Sigmoid colon (tissue), 6 donors: ENCODE measurements at regions not wholly inside any gene's neighbourhood (a gene's known extent, or its start where the extent isn't known, plus 50 kb on each side); places are given as distances from the start of the nearest gene placed in this dataset.

ENCODE experiments used
- DNase-seq: peaks from one replicate; pipeline ENCODE4 v3.0.0-alpha.2; 2019
- H3K27ac ChIP-seq, 4 donors: fragments of 200-600 bp; sonication (generic); one replicate each; pipeline ENCODE4 v1.5.1; 2016 to 2019; ENCODE audit warnings: mild to moderate bottlenecking in 1 of 4
- H3K27me3 ChIP-seq, 3 donors: fragments of 200-600 bp; sonication (generic); one replicate each; pipeline ENCODE4 v1.5.1; 2019; ENCODE audit warnings: mild to moderate bottlenecking in 1 of 3
- H3K36me3 ChIP-seq, 4 donors: fragments of 200-600 bp; sonication (generic); one replicate each; pipeline ENCODE4 v1.5.1; 2016 to 2019
- H3K4me1 ChIP-seq, 4 donors: fragments of 200-600 bp; sonication (generic); one replicate each; pipeline ENCODE4 v1.5.1; 2017 to 2019
- H3K4me3 ChIP-seq, 4 donors: fragments of 200-600 bp; sonication (generic); one replicate each; pipeline ENCODE4 v1.5.1; 2017 to 2019; ENCODE audit warnings: mild to moderate bottlenecking in 2 of 4, moderate library complexity in 1 of 4
- H3K9me3 ChIP-seq, 4 donors: fragments of 200-600 bp in 3 of 4; sonication (generic) in 3 of 4; one replicate each; pipeline versions ENCODE4 v1.5.1 to v1.6.1; 2013 to 2019
- EP300 ChIP-seq, 4 donors: sonication (generic); formaldehyde crosslinking; IDR thresholded peaks; one replicate each; pipeline ENCODE4 v1.6.1; 2017; ENCODE audit warnings: antibody characterized with exemption in 4 of 4
- POLR2A ChIP-seq, 2 donors: fragments of 450-650 bp; IDR thresholded peaks; one replicate each; pipeline ENCODE4 v1.6.1; 2016; ENCODE audit warnings: antibody characterized with exemption in 2 of 2, mild to moderate bottlenecking in 2 of 2, moderate library complexity in 2 of 2
- POLR2AphosphoS5 ChIP-seq, 4 donors: sonication (generic); formaldehyde crosslinking; IDR thresholded peaks; one replicate each; pipeline ENCODE4 v1.6.1; 2017; ENCODE audit warnings: antibody characterized with exemption in 4 of 4
- WGBS, 2 donors: extraction: QIAGEN DNeasy Blood & Tissue Kit; methylation state at CpG; one replicate each; pipeline ENCODE4 v1.1.7; 2013; 5-methylcytosine and 5-hydroxymethylcytosine counted together
- intact Hi-C: fragments of 100-400 bp; cut with DNase I; formaldehyde crosslinking; loops from one replicate; pipeline ENCODE4 v1.15.1; 2023
- TF ChIP-seq, protein P1 (sequence below), 4 experiments: fragments of 450-650 bp in 3 of 4; fragments of 200-600 bp in 1 of 4; IDR thresholded peaks; one replicate each; pipeline ENCODE4 v1.5.1; 2016 to 2019; ENCODE audit warnings: antibody characterized with exemption in 4 of 4, mild to moderate bottlenecking in 3 of 4, moderate library complexity in 2 of 4
- donor health status: healthy with polysubstance abuse.
- donor health status: healthy.

DNA sequence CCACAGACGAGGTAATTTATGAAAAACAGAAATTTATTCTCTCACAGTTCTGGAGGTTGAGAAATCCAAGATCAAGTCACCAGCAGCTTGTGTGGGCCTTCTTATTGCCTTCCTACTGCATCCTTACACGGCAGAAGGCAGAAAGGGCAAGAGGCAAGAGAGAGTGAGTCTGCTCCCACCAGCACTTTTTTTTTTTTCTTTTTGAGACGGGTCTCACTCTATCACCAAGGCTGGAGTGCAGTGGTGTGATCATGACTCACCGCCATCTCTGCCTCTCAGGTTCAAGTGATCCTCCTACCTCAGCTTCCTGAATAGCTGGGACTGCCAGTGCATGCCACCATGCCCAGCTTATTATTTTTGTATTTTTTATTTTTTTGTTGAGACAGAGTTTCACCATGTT lies 78.5 kb upstream of the HK2 start:
- no peak for DNase-seq
- intact Hi-C loops, result no loop called here
- Histone ChIP-seq H3K36me3 (no peaks in the 10 kb centered on the region), H3K27me3 (no peaks in the 10 kb centered on the region), H3K4me1 (no peaks in the 10 kb centered on the region), H3K27ac (no peak overlapping the region), H3K9me3 (peaks cover 0 to 11% (median 2%) of the 10 kb centered on the region in 4 donors), H3K4me3 (no peak overlapping the region)
- 90 to 97% methylated on average over 4 of the region's 4 CpGs for WGBS, 2 donors
- TF ChIP-seq EP300 (IDR thresholded peaks at IDR 0.05), result no peak
- TF ChIP-seq POLR2AphosphoS5 (IDR thresholded peaks at IDR 0.05), result no peak

DNA sequence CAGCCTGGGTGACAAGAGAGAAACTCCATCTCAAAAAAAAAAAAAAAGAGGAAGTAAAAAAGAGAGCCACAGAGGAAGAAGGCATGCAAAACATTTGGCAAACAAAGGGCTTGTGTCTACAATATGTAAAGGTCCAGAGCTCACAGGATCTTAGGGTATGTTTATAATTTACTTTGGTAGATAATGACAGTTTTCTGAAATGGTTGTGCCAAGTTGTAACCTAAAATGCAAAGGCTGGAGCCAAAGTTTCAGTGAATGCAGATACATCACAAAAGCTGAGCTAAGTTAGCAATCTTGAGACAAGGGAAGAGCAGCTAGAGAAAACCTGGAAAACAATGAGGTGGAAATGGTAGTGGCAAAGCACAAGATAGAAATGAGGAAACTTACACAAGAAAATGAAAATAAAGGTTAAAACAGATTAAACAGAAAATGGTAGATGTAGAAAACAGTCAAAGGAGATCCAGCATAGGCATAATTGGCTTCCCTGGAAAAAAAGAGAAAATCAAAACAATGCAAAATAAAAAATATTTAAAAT lies 77.5 kb upstream of the HK2 start:
- no peaks in the 10 kb centered on the region for H3K27me3 ChIP-seq
- peaks cover 0 to 11% (median 2%) of the 10 kb centered on the region in 4 donors for H3K9me3 ChIP-seq
- intact Hi-C loops, result no loop called here
- H3K36me3 ChIP-seq, result no peaks in the 10 kb centered on the region
- no peak overlapping the region for H3K4me3 ChIP-seq
- TF ChIP-seq, protein P1, sequence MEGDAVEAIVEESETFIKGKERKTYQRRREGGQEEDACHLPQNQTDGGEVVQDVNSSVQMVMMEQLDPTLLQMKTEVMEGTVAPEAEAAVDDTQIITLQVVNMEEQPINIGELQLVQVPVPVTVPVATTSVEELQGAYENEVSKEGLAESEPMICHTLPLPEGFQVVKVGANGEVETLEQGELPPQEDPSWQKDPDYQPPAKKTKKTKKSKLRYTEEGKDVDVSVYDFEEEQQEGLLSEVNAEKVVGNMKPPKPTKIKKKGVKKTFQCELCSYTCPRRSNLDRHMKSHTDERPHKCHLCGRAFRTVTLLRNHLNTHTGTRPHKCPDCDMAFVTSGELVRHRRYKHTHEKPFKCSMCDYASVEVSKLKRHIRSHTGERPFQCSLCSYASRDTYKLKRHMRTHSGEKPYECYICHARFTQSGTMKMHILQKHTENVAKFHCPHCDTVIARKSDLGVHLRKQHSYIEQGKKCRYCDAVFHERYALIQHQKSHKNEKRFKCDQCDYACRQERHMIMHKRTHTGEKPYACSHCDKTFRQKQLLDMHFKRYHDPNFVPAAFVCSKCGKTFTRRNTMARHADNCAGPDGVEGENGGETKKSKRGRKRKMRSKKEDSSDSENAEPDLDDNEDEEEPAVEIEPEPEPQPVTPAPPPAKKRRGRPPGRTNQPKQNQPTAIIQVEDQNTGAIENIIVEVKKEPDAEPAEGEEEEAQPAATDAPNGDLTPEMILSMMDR (IDR thresholded peaks at IDR 0.05), result no peak
- no peak for TF ChIP-seq POLR2A (IDR thresholded peaks at IDR 0.05)
- TF ChIP-seq POLR2AphosphoS5 (IDR thresholded peaks at IDR 0.05), result no peak
- TF ChIP-seq EP300 (IDR thresholded peaks at IDR 0.05), result no peak
- no peak for DNase-seq
- no peak overlapping the region for H3K27ac ChIP-seq
- H3K4me1 ChIP-seq, result no peaks in the 10 kb centered on the region

DNA sequence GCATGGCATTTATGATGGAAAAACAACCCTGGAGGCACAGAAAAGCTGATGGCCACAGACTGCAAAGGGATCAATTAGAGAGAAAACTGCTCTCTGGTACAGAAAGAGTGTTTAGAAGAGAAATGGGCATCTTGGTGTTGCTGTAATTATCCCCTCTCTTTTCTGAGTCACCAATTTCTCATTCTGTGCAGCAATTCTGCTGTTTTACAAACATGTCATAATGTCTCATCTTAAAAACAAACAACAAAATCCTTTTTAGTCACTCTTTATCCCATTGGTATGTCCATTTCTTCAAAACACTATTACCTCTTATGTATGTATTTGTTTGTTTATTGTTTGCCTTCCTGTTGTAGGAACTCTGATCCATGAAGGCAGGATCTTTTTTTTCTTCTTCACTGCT lies 73.9 kb upstream of the HK2 start:
- Histone ChIP-seq H3K36me3 (no peaks in the 10 kb centered on the region), H3K9me3 (peaks cover 0 to 11% (median 2%) of the 10 kb centered on the region in 4 donors), H3K27me3 (no peaks in the 10 kb centered on the region), H3K27ac (no peak overlapping the region), H3K4me1 (no peaks in the 10 kb centered on the region), H3K4me3 (no peak overlapping the region)
- DNase-seq, result no peak
- intact Hi-C loops, result no loop called here
- TF ChIP-seq POLR2A (IDR thresholded peaks at IDR 0.05) (no peak), EP300 (IDR thresholded peaks at IDR 0.05) (no peak)
- TF ChIP-seq, protein P1 (IDR thresholded peaks at IDR 0.05), result no peak

DNA sequence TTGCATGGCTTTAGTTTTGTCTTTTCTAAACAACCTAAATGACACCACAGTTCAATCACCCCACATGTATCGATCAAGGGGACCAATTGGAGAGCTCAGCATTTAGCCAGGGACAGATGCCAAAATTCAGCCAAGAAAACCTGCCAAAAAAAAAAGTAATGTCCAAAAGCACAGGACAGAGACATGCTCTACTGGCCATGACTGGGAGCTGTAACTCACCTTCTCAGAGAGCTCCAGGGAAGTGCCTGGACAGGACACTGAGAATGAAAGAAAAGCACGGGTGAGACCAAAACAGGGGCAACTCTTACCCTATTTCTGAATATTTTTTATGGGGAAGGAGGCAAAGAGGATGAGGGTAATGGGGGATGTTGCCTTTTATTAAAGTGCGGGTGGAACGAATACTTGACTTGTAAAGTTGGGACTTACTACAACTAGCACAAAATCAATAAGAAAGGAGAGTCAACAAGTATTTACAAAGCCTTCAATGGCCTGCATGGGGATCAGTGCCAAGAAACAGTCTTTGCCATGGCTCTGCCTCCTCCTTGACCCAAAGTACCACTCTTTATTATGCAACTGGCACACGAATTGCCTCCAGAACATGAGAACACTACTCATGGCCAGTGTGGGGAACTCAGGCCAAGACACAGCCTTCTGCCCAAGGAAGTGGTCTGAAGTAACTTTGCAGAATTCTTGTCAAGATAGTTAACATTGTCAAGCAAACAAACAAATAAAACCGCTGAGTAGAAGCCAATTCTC lies 72.9 kb upstream of the HK2 start:
- no peaks in the 10 kb centered on the region for H3K4me1 ChIP-seq
- no peak overlapping the region for H3K4me3 ChIP-seq
- H3K36me3 ChIP-seq, result no peaks in the 10 kb centered on the region
- H3K27ac ChIP-seq, result no peak overlapping the region
- H3K9me3 ChIP-seq, result peaks cover 0 to 10% (median 2%) of the 10 kb centered on the region in 4 donors
- 89 to 90% methylated on average over 6 of the region's 6 CpGs for WGBS, 2 donors
- DNase-seq, result no peak
- H3K27me3 ChIP-seq, result no peaks in the 10 kb centered on the region
- TF ChIP-seq, protein P1 (IDR thresholded peaks at IDR 0.05), result no peak
- TF ChIP-seq POLR2AphosphoS5 (IDR thresholded peaks at IDR 0.05) (no peak), POLR2A (IDR thresholded peaks at IDR 0.05) (no peak), EP300 (IDR thresholded peaks at IDR 0.05) (no peak)
- intact Hi-C loops, result no loop called here

DNA sequence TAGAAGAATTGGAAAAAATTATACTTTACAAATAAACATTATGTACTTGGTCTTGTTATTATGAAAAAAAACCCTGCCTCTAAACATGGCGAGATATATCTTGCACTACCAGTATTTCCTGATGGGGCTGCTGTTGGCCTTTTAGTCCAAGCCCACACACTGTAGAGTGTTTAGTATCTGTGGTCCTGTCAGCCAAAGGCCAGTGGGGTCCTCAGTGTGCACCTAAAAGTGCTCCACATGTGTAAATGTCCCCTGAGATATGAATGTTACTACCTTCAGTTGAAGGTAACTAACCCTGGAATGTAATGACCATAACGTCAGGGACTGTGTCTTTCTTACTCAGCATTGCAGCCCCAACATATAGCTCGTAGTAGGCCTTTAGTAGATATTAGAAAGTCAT lies 71.1 kb upstream of the HK2 start:
- H3K36me3 ChIP-seq, result no peaks in the 10 kb centered on the region
- H3K27me3 ChIP-seq, result no peaks in the 10 kb centered on the region
- H3K4me1 ChIP-seq, result peaks cover 0 to 5% (median 0%) of the 10 kb centered on the region in 4 donors
- no peak overlapping the region for H3K27ac ChIP-seq
- DNase-seq, result no peak
- no peaks in the 10 kb centered on the region for H3K9me3 ChIP-seq
- no peak overlapping the region for H3K4me3 ChIP-seq
- TF ChIP-seq, protein P1 (IDR thresholded peaks at IDR 0.05), result no peak
- TF ChIP-seq POLR2AphosphoS5 (IDR thresholded peaks at IDR 0.05) (no peak), EP300 (IDR thresholded peaks at IDR 0.05) (no peak), POLR2A (IDR thresholded peaks at IDR 0.05) (no peak)
- intact Hi-C loops, result no loop called here
- 89 to 91% methylated on average over 3 of the region's 3 CpGs for WGBS, 2 donors
